ENCODE measurements at regions not wholly inside any gene's neighbourhood (a gene's known extent, or its start where the extent isn't known, plus 50 kb on each side); places are given as distances from the start of the nearest gene placed in this dataset.
"Not testable (repeated sequence)": the region's sequence is repeated elsewhere in the genome, so short reads cannot be mapped to it uniquely, and the experiment has no call there.

DNA sequence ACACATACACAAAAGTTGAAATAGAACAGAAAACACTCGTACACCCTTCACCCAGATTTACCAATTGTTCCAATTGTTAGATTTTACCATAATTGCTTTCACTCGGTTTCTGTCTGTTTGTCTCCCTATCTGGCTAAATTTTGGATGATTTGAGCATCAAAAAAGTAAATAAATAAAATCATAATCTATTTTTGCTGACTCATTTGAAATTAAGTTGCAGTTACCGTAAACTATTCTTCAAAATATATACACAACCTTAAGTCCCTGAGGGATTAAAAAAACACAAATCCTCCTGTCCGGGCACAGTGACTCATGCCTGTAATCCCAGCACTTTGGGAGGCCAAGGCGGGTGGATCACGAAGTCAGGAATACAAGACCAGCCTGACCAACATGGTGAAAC, 81.3 kb upstream of the SYT9 start:
- DNase-seq (ENCODE audit: low spot score) = no peak
- CTCF ChIA-PET = no interaction called here
- POLR2A ChIA-PET (ENCODE audit: low non-redundant PET) = no interaction called here
- no peak overlapping the region for H3K27ac ChIP-seq
- TF ChIP-seq, protein P1, sequence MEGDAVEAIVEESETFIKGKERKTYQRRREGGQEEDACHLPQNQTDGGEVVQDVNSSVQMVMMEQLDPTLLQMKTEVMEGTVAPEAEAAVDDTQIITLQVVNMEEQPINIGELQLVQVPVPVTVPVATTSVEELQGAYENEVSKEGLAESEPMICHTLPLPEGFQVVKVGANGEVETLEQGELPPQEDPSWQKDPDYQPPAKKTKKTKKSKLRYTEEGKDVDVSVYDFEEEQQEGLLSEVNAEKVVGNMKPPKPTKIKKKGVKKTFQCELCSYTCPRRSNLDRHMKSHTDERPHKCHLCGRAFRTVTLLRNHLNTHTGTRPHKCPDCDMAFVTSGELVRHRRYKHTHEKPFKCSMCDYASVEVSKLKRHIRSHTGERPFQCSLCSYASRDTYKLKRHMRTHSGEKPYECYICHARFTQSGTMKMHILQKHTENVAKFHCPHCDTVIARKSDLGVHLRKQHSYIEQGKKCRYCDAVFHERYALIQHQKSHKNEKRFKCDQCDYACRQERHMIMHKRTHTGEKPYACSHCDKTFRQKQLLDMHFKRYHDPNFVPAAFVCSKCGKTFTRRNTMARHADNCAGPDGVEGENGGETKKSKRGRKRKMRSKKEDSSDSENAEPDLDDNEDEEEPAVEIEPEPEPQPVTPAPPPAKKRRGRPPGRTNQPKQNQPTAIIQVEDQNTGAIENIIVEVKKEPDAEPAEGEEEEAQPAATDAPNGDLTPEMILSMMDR (conservative IDR thresholded peaks at IDR 0.05; ENCODE audit: low read depth) = no peak

DNA sequence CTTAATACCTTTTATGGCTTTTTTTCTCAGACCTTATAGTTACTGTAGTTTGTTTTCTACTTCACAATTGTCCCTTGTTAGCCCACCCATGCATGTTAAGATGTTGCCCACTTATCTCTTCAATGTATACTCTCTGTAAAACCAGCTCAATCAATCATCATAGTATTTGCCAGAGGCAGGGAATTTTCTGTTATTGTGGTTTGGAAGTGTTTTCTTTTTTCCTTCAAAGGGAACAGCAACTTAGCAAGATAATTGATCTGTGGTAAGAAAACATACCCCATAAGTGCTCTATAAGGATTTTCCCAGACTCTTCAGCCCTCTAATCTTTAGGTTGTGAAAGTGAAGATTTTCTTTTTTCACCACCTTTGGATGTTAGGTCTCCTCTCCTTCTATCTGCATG, 76.7 kb upstream of the SYT9 start:
- no peak for DNase-seq (ENCODE audit: low spot score)
- POLR2A ChIA-PET (ENCODE audit: low non-redundant PET) = no interaction called here
- no peak overlapping the region for H3K27ac ChIP-seq
- CTCF ChIA-PET = no interaction called here
- TF ChIP-seq, protein P1 (conservative IDR thresholded peaks at IDR 0.05; ENCODE audit: low read depth) = no peak

DNA sequence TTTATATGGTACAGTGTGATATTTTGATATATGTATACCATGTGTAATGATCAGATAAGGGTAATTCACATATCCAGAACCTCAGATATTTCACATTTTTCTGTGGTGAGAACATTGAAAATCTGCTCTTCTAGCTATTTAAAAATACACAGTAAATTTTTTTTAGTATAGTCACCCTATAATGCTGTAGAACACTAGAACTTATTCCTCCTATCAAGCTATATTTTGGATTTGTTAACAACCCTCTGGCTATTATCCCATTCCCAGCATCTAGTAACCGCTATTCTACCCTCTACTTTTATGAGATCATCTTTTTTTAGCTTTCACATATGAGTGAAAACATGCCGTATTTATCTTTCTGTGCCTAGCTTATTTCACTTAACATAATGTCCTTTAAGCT, 65.5 kb upstream of the SYT9 start:
- TF ChIP-seq, protein P1 (conservative IDR thresholded peaks at IDR 0.05; ENCODE audit: low read depth) = no peak
- POLR2A ChIA-PET (ENCODE audit: low non-redundant PET) = no interaction called here
- no peak for DNase-seq (ENCODE audit: low spot score)
- CTCF ChIA-PET = interaction anchor here (0.9 kb wide), 1 partner anchor 127 kb away, joined by 3 read pairs; no protein-coding TSS in a partner anchor
- H3K27ac ChIP-seq = no peak overlapping the region

DNA sequence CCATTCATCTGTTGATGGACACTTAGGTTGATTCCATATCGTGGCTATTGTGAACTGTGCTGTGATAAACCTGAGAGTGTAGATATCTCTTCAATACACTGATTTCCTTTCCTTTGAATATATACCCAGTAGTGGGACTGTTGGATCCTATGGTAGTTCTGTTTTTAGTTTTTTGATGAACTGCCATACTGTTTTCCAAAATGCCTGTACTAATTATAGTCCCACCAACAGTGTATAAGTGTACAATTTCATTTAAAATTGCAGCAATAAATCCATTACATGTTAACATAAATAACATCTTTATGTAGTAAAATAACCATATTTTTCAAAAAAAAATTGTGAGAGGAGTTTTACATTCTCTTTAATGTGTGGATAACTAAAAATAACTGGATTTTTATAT, 65.0 kb upstream of the SYT9 start:
- DNase-seq (ENCODE audit: low spot score) = no peak
- TF ChIP-seq, protein P1 (conservative IDR thresholded peaks at IDR 0.05; ENCODE audit: low read depth) = no peak
- no peak overlapping the region for H3K27ac ChIP-seq
- CTCF ChIA-PET = no interaction called here
- POLR2A ChIA-PET (ENCODE audit: low non-redundant PET) = no interaction called here

DNA sequence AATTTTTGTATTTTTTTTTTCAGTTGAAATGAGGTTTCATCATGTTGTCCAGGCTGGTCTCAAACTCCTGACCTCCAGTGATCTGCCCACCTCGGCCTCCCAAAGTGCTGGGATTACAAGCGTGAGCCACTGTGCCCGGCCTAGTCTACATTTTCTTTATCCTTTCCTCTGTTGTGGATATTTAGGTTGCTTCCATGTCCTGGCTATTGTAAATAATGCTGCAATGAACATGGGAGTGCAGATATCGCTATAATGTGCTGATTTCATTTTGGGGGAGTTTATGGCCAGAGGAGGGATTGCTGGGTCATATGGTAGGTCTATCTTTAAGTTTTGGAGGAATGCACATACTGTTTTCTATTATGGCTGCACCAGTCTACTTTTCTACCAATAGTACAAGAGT, 58.9 kb upstream of the SYT9 start:
- DNase-seq (ENCODE audit: low spot score); H3K27ac ChIP-seq; POLR2A ChIA-PET (ENCODE audit: low non-redundant PET); CTCF ChIA-PET: not testable (repeated sequence)

DNA sequence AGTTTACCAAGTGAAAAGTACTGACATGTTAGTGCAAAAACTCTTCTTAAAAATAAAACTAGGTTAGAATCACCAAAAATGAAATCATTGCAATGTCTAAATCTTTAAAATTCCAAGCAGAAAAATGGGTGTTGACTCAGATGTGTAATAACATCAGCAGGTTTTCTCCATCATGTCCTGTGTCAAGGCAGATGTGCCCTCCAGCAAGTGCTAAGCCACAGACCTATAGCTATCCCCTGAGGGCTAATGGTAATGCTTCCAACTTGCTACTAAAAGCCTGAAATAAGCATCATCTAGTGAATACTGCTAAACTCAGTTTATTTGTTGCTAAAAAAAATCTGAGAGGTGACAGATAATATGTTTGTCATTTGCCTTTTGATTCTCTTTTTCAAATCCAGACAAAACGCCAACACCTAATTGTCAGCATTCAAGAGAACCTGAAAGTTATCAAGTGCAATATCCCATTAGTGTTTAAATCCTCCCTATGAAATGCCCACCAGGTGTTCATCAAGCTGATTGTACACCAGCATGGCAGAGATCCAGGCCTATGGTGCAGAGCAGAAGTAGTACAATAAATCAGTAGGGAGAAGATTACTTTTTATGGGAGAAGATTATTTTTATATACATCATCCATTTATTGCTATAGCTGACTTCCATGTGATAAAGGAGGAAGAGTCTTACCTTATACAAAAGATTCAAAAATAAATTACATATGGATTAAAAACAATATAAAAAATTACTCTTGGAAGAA, 55.1 kb upstream of the SYT9 start:
- TF ChIP-seq, protein P1 (conservative IDR thresholded peaks at IDR 0.05; ENCODE audit: low read depth) = no peak
- ChIA-PET POLR2A (ENCODE audit: low non-redundant PET) (no interaction called here), CTCF (interaction anchor here (0.7 kb wide), 1 partner anchor 1512 kb away, joined by 4 read pairs; no protein-coding TSS in a partner anchor)
- no peak overlapping the region for H3K27ac ChIP-seq
- no peak for DNase-seq (ENCODE audit: low spot score)

DNA sequence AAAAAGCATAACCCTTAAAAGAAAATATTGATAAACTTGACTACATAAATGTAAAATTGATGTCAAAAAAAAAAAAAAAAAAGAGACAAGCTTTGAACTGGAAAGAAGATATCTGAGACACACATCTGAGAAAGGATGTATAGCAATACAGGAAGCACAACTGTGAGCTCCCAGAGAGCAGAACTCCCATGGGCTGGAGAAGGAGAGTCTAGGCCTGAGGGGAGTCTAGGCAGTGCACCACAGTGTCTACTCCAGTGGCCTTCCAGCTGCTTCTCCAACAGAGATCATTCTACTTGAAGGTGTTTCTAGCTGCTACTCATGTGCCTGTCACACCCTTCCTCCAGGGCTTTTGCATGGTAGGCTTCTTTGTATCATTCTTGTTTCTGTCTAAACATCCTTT, 54.2 kb upstream of the SYT9 start:
- no peak for DNase-seq (ENCODE audit: low spot score)
- no peak overlapping the region for H3K27ac ChIP-seq
- ChIA-PET CTCF (no interaction called here), POLR2A (ENCODE audit: low non-redundant PET) (no interaction called here)
- TF ChIP-seq, protein P1 (conservative IDR thresholded peaks at IDR 0.05; ENCODE audit: low read depth) = no peak

Measured in RWPE1 (cell line).